Right lobe of liver (tissue), 6 donors: ENCODE measurements at regions not wholly inside any gene's neighbourhood (a gene's known extent, or its start where the extent isn't known, plus 50 kb on each side); places are given as distances from the start of the nearest gene placed in this dataset.

Experiments used
- ATAC-seq, 4 donors: fragments of 200-7000 bp; cut with Tn5 transposase; one replicate each; pipeline ENCODE4 v1.9.1; 2020; ENCODE audit warnings: mild to moderate bottlenecking in 4 of 4, moderate library complexity in 4 of 4
- DNase-seq, 3 donors: peaks; one replicate each; pipeline ENCODE4 v3.0.0-alpha.2; 2020
- H3K27ac ChIP-seq, 3 donors: fragments of 200-600 bp; one replicate each; pipeline ENCODE4 v1.8.0; 2022
- H3K27me3 ChIP-seq, 2 donors: fragments of 200-600 bp; one replicate each; pipeline ENCODE4 v1.8.0; 2022
- H3K36me3 ChIP-seq, 4 donors: fragments of 200-600 bp; sonication (generic) in 1 of 4; one replicate each; pipeline versions ENCODE4 v1.5.1 to v1.8.0; 2017 to 2022; ENCODE audit warnings: control low read depth in 1 of 4
- H3K4me1 ChIP-seq, 4 donors: fragments of 200-600 bp; sonication (generic) in 1 of 4; one replicate each; pipeline versions ENCODE4 v1.5.1 to v1.8.0; 2017 to 2022; ENCODE audit warnings: control low read depth in 1 of 4
- H3K4me3 ChIP-seq, 3 donors: fragments of 200-600 bp; one replicate each; pipeline ENCODE4 v1.8.0; 2022
- H3K9me3 ChIP-seq, 4 donors: fragments of 200-600 bp; sonication (generic) in 1 of 4; one replicate each; pipeline versions ENCODE4 v1.5.1 to v1.8.0; 2017 to 2022; ENCODE audit warnings: control low read depth in 1 of 4
- CTCF ChIP-seq, 4 donors: fragments of 200-600 bp in 3 of 4; fragments of 450-650 bp in 1 of 4; IDR thresholded peaks; one replicate each; pipeline versions ENCODE4 v1.5.1 to v1.8.0; 2016 to 2022; ENCODE audit warnings: antibody characterized with exemption in 4 of 4, mild to moderate bottlenecking in 2 of 4
- POLR2A ChIP-seq: fragments of 450-650 bp; IDR thresholded peaks from one replicate; pipeline ENCODE4 v1.6.1; 2017; ENCODE audit warnings: antibody characterized with exemption, mild to moderate bottlenecking
- WGBS: methylation state at CpG from one replicate; pipeline ENCODE4 v1.1.6; 2018; ENCODE audit warnings: low coverage, low lambda C conversion rate; ENCODE audit not compliant: insufficient coverage; ENCODE audit errors: missing lambda C conversion rate; 5-methylcytosine and 5-hydroxymethylcytosine counted together
- intact Hi-C, 2 donors: fragments of 100-400 bp; cut with DNase I; formaldehyde crosslinking; loops; one replicate each; pipeline versions ENCODE4 v1.11.2 to v1.14.1; 2022
- donor health status: DM: no; HTN: yes; CAD: no.
- donor health status: DM: no; HTN: no; CAD: no.
- donor health status: DM: no; HTN: no; CAD: no.
- donor health status: DM: no; HTN: yes; CAD: no.
- donor health status: DM: no; HTN: yes; CAD: no.

GRCh38 chr20:11090751-11091150, 417.0 kb upstream of the JAG1 start:
- Histone ChIP-seq H3K9me3 (no peaks in the 10 kb centered on the region), H3K4me1 (no peaks in the 10 kb centered on the region), H3K4me3 (no peak overlapping the region), H3K27ac (no peak overlapping the region), H3K27me3 (no peaks in the 10 kb centered on the region), H3K36me3 (no peaks in the 10 kb centered on the region)
- WGBS, result 22% methylated on average over 1 of the region's 1 CpG
- no peak for TF ChIP-seq CTCF (IDR thresholded peaks at IDR 0.05)
- intact Hi-C loops, result no loop called here
- ATAC-seq (no peak), DNase-seq (no peak)

GRCh38 chr20:11091511-11091910, 417.7 kb upstream of the JAG1 start:
- intact Hi-C loops, result no loop called here
- Histone ChIP-seq H3K27ac (no peak overlapping the region), H3K9me3 (no peaks in the 10 kb centered on the region), H3K4me1 (no peaks in the 10 kb centered on the region), H3K4me3 (no peak overlapping the region), H3K36me3 (no peaks in the 10 kb centered on the region), H3K27me3 (no peaks in the 10 kb centered on the region)
- 56% methylated on average over 1 of the region's 1 CpG for WGBS
- DNase-seq (no peak), ATAC-seq (no peak)
- TF ChIP-seq POLR2A, result no peak
- no peak for TF ChIP-seq CTCF (IDR thresholded peaks at IDR 0.05)

- H3K4me1 ChIP-seq, result no peaks in the 10 kb centered on the region
- no peak overlapping the region for H3K4me3 ChIP-seq
- no peaks in the 10 kb centered on the region for H3K36me3 ChIP-seq
- no peaks in the 10 kb centered on the region for H3K9me3 ChIP-seq
- intact Hi-C loops, result no loop called here
- H3K27me3 ChIP-seq, result no peaks in the 10 kb centered on the region
- no peak for ATAC-seq
- no peak overlapping the region for H3K27ac ChIP-seq
- 71% methylated on average over 1 of the region's 1 CpG for WGBS
- TF ChIP-seq POLR2A, result no peak
- no peak for TF ChIP-seq CTCF (IDR thresholded peaks at IDR 0.05)
- DNase-seq, result no peak
Measured at GRCh38 chr20:11092151-11092550, 418.4 kb upstream of the JAG1 start.

- Histone ChIP-seq H3K27ac (no peak overlapping the region), H3K4me1 (no peaks in the 10 kb centered on the region), H3K4me3 (no peak overlapping the region), H3K27me3 (no peaks in the 10 kb centered on the region), H3K36me3 (no peaks in the 10 kb centered on the region), H3K9me3 (no peaks in the 10 kb centered on the region)
- no peak for TF ChIP-seq POLR2A
- TF ChIP-seq CTCF (IDR thresholded peaks at IDR 0.05), result no peak
- ATAC-seq (no peak), DNase-seq (no peak)
- intact Hi-C loops, result no loop called here
- WGBS, result 57% methylated on average over 1 of the region's 1 CpG
Measured at GRCh38 chr20:11094196-11094595, 420.4 kb upstream of the JAG1 start.

- TF ChIP-seq CTCF (IDR thresholded peaks at IDR 0.05) (no peak), POLR2A (no peak)
- Histone ChIP-seq H3K27me3 (no peaks in the 10 kb centered on the region), H3K36me3 (no peaks in the 10 kb centered on the region), H3K9me3 (no peaks in the 10 kb centered on the region), H3K27ac (no peak overlapping the region), H3K4me3 (no peak overlapping the region), H3K4me1 (no peaks in the 10 kb centered on the region)
- DNase-seq (no peak), ATAC-seq (no peak)
- WGBS, result 49% methylated on average over 2 of the region's 2 CpGs
- intact Hi-C loops, result no loop called here
Measured at GRCh38 chr20:11094711-11095110, 420.9 kb upstream of the JAG1 start.
